ENCODE measurements at regions not wholly inside any gene's neighbourhood (a gene's known extent, or its start where the extent isn't known, plus 50 kb on each side); places are given as distances from the start of the nearest gene placed in this dataset.

- Histone ChIP-seq H3K27ac (ENCODE audit: insufficient read length, low read depth, low read length) (no peak overlapping the region), H3K9ac (ENCODE audit: extremely low read depth, insufficient read length, low read length) (no peak overlapping the region), H2BK5ac (ENCODE audit: insufficient read length, low read length) (no peak overlapping the region), H2AK5ac (ENCODE audit: insufficient read length, low read length) (no peak overlapping the region), H3K79me1 (ENCODE audit: insufficient read depth, low read depth, low read length, poor library complexity, severe bottlenecking) (no peaks in the 10 kb centered on the region), H2BK12ac (ENCODE audit: insufficient read length, low read depth, low read length) (no peak overlapping the region), H3K23me2 (ENCODE audit: insufficient read length, low read depth, low read length, poor library complexity, severe bottlenecking) (no peaks in the 10 kb centered on the region), H4K8ac (replicated peaks; ENCODE audit: insufficient read length, low read depth, low read length) (no peak overlapping the region), H4K91ac (ENCODE audit: insufficient read length, low read depth, low read length) (no peak overlapping the region), H3T11ph (ENCODE audit: low read length) (no peak overlapping the region), H3K79me2 (ENCODE audit: insufficient read depth, low read length) (no peaks in the 10 kb centered on the region), H2BK15ac (ENCODE audit: low read depth, low read length) (no peak overlapping the region), H4K5ac (ENCODE audit: insufficient read length, low read depth, low read length) (no peak overlapping the region), H4K20me1 (ENCODE audit: control insufficient read depth, insufficient read depth, insufficient read length) (no peaks in the 10 kb centered on the region), H3K27me3 (ENCODE audit: insufficient read depth, low read length) (no peaks in the 10 kb centered on the region; the same call in 1 of the 2 replicates), H2AFZ (ENCODE audit: low read length) (no peak overlapping the region), H3K18ac (ENCODE audit: insufficient read length, low read depth, low read length) (no peak overlapping the region), H3K56ac (ENCODE audit: insufficient read length, low read depth, low read length) (no peak overlapping the region), H3K23ac (ENCODE audit: insufficient read length, low read depth, low read length) (no peak overlapping the region), H2BK20ac (ENCODE audit: low read depth, low read length, poor library complexity, severe bottlenecking) (no peak overlapping the region), H2BK120ac (ENCODE audit: low read depth, low read length, poor library complexity, severe bottlenecking) (no peak overlapping the region), H3K9me3 (ENCODE audit: control insufficient read depth, low read depth, low read length) (no peaks in the 10 kb centered on the region), H3K14ac (ENCODE audit: insufficient read depth, low read length) (no peak overlapping the region), H3K4me1 (ENCODE audit: insufficient read depth, low read length) (no peaks in the 10 kb centered on the region), H3K4me2 (ENCODE audit: insufficient read depth, insufficient read length, low read length) (no peak overlapping the region), H3K4ac (ENCODE audit: low read depth, low read length) (no peak overlapping the region)
- Mint-ChIP-seq H3K9me3 (no peaks in the 10 kb centered on the region), H3K27ac (no peak overlapping the region), H3K4me3 (no peak overlapping the region), H3K4me1 (peaks cover 2 to 4% of the 10 kb centered on the region in 2 experiments; a peak in 2 of 4 replicates), H3K36me3 (ENCODE audit: insufficient read depth in 1 of 3, low read depth in 3 of 3) (no peaks in the 10 kb centered on the region), H3K27me3 (ENCODE audit: low read depth) (no peaks in the 10 kb centered on the region)
- no peak for TF ChIP-seq CTCF (conservative IDR thresholded peaks at IDR 0.05)
- no peak for DNase-seq
- WGBS (ENCODE audit: extremely low coverage, insufficient read length, low lambda C conversion rate): no CpG with 5 or more reads among the region's 28 CpGs
Observed at GRCh38 chr2:10242998-10243925, 59.4 kb upstream of the HPCAL1 start.
